ENCODE measurements at regions not wholly inside any gene's neighbourhood (a gene's known extent, or its start where the extent isn't known, plus 50 kb on each side); places are given as distances from the start of the nearest gene placed in this dataset.

- ChIA-PET POLR2A (no interaction called here), CTCF (no interaction called here)
- Mint-ChIP-seq H3K27ac (no peak overlapping the region), H3K36me3 (ENCODE audit: low read depth) (no peaks in the 10 kb centered on the region), H3K4me1 (ENCODE audit: low read depth) (no peaks in the 10 kb centered on the region), H3K9me3 (no peaks in the 10 kb centered on the region), H3K27me3 (no peaks in the 10 kb centered on the region), H3K4me3 (no peak overlapping the region)
- intact Hi-C loops (cut with micrococcal nuclease) = loop anchor here (10.0 kb wide), 2 partner anchors 394 to 534 kb away; no protein-coding TSS in a partner anchor
- no peak for TF ChIP-seq CTCF (IDR thresholded peaks at IDR 0.05)
- ATAC-seq = no peak
- no peak for DNase-seq
These were observed 415.0 kb upstream of the GYPC start for GRCh38 chr2:126241001-126241400.

- intact Hi-C loops (cut with micrococcal nuclease) = loop anchor here (10.0 kb wide), 2 partner anchors 393 to 533 kb away; no protein-coding TSS in a partner anchor
- Mint-ChIP-seq H3K27ac (no peak overlapping the region), H3K4me1 (ENCODE audit: low read depth) (no peaks in the 10 kb centered on the region), H3K4me3 (no peak overlapping the region), H3K36me3 (ENCODE audit: low read depth) (no peaks in the 10 kb centered on the region), H3K9me3 (no peaks in the 10 kb centered on the region), H3K27me3 (no peaks in the 10 kb centered on the region)
- ChIA-PET POLR2A (no interaction called here), CTCF (no interaction called here)
- no peak for DNase-seq
- ATAC-seq = no peak
- TF ChIP-seq CTCF (IDR thresholded peaks at IDR 0.05) = no peak
These were observed 414.5 kb upstream of the GYPC start for GRCh38 chr2:126241411-126241810.

GRCh38 chr2:126244937-126245336 lies 411.0 kb upstream of the GYPC start:
- Mint-ChIP-seq H3K27me3 (no peaks in the 10 kb centered on the region), H3K36me3 (ENCODE audit: low read depth) (no peaks in the 10 kb centered on the region), H3K4me1 (ENCODE audit: low read depth) (no peaks in the 10 kb centered on the region), H3K4me3 (no peak overlapping the region), H3K9me3 (no peaks in the 10 kb centered on the region), H3K27ac (no peak overlapping the region)
- DNase-seq = peak; percentile 77
- intact Hi-C loops (cut with micrococcal nuclease) = loop anchor here (10.0 kb wide), 2 partner anchors 390 to 530 kb away; no protein-coding TSS in a partner anchor
- peak; percentile 45 for ATAC-seq
- ChIA-PET CTCF (interaction anchor here (0.8 to 2.0 kb wide), 5 partner anchors 11 to 728 kb away, joined by 3 to 8 read pairs (median 3); no protein-coding TSS in a partner anchor), POLR2A (no interaction called here)
- TF ChIP-seq CTCF (IDR thresholded peaks at IDR 0.05) = peak; percentile 34

GRCh38 chr2:126253669-126254068 lies 402.3 kb upstream of the GYPC start:
- H3K27ac Mint-ChIP-seq = no peak overlapping the region
- H3K36me3 Mint-ChIP-seq (ENCODE audit: low read depth) = no peaks in the 10 kb centered on the region
- POLR2A ChIA-PET = no interaction called here
- CTCF ChIA-PET = no interaction called here
- no peak overlapping the region for H3K4me3 Mint-ChIP-seq
- no peaks in the 10 kb centered on the region for H3K9me3 Mint-ChIP-seq
- H3K27me3 Mint-ChIP-seq = peaks cover 2% of the 10 kb centered on the region
- ATAC-seq (no peak), DNase-seq (no peak)
- no peaks in the 10 kb centered on the region for H3K4me1 Mint-ChIP-seq (ENCODE audit: low read depth)
- no peak for TF ChIP-seq CTCF (IDR thresholded peaks at IDR 0.05)
- intact Hi-C loops (cut with micrococcal nuclease) = no loop called here

- H3K4me3 Mint-ChIP-seq = no peak overlapping the region
- no peaks in the 10 kb centered on the region for H3K4me1 Mint-ChIP-seq (ENCODE audit: low read depth)
- no peak overlapping the region for H3K27ac Mint-ChIP-seq
- no peaks in the 10 kb centered on the region for H3K36me3 Mint-ChIP-seq (ENCODE audit: low read depth)
- CTCF ChIA-PET = no interaction called here
- H3K27me3 Mint-ChIP-seq = peaks cover 9% of the 10 kb centered on the region
- no peaks in the 10 kb centered on the region for H3K9me3 Mint-ChIP-seq
- ATAC-seq (no peak), DNase-seq (no peak)
- POLR2A ChIA-PET = no interaction called here
- TF ChIP-seq CTCF (IDR thresholded peaks at IDR 0.05) = no peak
- intact Hi-C loops (cut with micrococcal nuclease) = no loop called here
These were observed 391.3 kb upstream of the GYPC start for GRCh38 chr2:126264625-126265024.

Measured in activated CD8-positive, alpha-beta T cell treated with anti-CD3 and anti-CD28 coated beads for 36 hours (primary cell).